DMS153 treated with DMSO at 0.1 percent for 48 hours (cell line): ENCODE measurements at regions not wholly inside any gene's neighbourhood (a gene's known extent, or its start where the extent isn't known, plus 50 kb on each side); places are given as distances from the start of the nearest gene placed in this dataset.
"Not testable (repeated sequence)": the region's sequence is repeated elsewhere in the genome, so short reads cannot be mapped to it uniquely, and the experiment has no call there.

Experiments
- DNase-seq: peaks from one replicate; lab custom pipeline; 2025; ENCODE audit not compliant: unreplicated experiment; lab: John Stamatoyannopoulos, UW

GRCh38 chr15:69552057-69552815 lies 99.6 kb downstream of the RPLP1 start:
- DNase-seq: no peak

- DNase-seq: no peak
Observed at GRCh38 chr15:69553686-69554085, 101.1 kb downstream of the RPLP1 start.

DNA sequence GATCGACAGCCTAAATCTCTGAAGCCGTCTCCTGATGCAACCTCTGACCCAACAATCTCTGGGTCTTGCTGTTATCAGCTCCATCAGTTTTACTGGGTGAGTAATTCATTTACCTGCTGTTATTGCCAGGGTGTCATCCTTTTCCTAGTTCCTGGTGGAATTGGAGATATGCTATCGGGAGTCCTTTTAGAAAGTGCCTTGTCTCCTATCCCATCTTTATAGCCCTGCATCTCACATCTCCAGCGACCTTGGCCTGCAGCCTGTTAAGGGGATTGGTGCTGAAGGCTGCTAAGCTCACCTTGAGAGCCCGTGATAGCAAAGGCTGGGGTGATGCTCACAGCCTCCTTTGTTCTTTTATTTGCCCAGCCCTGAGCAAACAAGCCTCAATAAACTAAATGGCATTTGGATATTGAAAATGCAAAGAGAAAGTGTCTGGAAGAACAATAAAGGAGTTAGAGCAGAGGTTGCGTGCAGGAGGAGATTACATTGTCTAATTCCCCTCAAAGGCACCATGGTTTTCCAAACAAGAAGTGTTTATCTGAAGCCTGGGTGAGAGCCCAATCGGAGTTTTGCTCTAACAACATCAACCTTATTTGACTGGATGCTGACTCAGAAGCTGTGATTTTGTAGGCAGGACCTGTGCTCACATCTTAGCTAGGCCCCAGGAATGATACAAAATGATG lies 101.8 kb downstream of the RPLP1 start:
- DNase-seq: peak; percentile 67

DNA sequence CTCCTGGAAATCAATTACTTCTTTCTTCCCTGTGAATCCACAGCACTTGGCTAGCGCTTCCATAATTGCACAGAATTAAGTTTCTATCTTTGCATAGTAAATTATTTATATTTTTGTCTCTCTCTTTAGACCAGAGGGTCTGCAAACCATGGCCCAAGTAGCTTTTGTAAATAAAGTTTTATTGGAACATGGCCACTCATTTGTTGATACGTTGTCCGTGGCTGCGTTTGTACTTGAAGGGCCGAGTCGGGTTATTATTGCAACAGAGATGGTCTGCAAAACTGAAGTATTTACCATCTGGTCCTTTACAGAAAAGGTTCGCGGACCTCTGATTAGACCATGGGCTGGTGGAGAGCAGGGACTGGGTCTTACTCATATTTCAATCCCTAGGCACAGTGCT lies 102.5 kb downstream of the RPLP1 start:
- DNase-seq: no peak

DNA sequence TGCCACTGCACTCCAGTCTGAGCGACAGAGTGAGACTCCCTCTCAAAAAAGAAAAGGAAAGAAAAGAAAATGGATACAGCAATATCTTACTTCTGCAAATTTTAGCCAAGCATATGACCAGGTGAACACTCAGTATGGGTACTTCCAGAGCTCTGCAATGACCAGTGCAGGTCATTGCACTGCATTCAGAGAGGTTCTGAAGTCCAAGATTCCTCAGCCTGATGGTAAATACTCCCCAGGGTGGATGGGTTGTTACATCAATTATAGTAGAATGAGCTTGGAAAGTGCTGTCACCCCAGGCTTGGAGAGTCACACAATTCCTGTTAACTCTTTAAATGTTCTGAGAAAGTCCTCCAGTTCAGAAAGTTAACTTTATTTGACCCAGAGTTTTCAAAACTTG lies 103.7 kb downstream of the RPLP1 start:
- DNase-seq: no peak

- DNase-seq: no peak
Observed at GRCh38 chr15:69557020-69557706, 104.5 kb downstream of the RPLP1 start.

DNA sequence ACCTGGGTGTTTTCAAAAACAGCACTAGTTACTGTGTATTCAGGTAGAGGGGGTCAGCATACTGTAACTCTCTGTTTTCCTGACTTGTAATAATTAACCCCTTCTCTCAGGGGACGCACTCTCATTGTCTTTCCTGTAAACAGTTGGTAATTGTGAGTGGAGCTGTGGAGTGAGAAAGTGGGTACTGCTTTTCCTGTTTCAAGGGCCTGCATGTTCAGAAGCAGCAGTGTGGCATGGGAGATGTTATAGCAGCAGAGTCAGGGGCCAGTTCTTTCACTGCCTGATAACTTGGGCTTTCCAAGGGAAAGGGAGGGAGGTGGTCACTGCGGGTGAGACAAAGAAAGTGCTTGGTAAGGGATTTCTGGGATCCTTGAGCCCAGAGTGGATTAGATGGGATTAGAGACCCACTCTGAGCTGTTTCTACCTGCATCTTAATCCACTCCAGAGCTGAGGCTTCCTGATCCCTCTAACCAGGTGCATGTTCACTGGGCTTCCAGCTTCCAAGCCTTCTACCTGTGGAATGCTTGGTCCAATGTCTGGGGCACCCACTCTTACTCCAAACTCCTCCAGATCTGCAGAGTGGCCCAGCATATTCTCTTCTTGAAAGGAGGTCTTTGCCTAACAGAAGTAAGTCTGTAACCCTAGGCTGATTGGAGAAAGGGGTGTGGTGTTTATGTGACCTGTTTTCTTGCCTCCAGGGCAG lies 105.2 kb downstream of the RPLP1 start:
- no peak for DNase-seq

DNA sequence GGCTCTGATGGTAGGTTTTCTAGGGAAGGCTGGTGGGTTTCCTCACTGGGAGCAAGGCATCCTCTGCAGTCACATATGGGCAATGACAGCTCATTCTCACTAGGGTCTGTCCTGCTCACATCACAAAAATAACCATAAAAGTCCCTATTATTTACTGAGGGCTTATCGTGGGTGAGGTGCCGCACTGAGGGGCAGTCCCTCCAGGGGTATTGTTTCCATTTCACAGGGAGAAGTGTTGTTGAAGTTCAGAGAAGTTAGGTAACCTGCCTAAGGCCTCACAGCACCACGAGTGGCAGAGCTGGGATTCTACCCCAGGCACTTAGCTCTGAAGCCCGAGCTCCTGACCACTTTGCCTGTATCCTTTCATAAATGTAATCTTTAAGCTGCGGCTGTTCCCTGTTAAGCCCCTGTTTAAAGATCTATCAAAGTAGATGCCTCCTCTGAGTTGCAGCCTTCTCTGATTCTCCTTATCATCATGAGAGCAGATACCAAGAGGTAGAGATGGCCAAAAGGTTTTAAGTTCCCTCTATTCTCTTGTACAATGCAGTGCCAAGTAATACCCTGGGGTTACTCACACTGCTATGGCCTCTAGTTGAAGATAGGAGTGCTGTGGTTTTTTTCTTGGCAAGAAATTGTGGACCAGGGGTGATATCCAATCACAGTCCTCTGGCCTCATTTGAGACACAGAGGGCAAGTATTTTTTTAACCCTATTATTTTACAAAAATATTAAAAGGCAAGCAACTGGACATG lies 107.0 kb downstream of the RPLP1 start:
- no peak for DNase-seq

GRCh38 chr15:69561071-69561784 lies 108.6 kb downstream of the RPLP1 start:
- DNase-seq: no peak

GRCh38 chr15:69562116-69562515 lies 109.5 kb downstream of the RPLP1 start:
- DNase-seq: no peak

- DNase-seq: no peak
Observed at GRCh38 chr15:69562564-69562963, 109.9 kb downstream of the RPLP1 start.

DNA sequence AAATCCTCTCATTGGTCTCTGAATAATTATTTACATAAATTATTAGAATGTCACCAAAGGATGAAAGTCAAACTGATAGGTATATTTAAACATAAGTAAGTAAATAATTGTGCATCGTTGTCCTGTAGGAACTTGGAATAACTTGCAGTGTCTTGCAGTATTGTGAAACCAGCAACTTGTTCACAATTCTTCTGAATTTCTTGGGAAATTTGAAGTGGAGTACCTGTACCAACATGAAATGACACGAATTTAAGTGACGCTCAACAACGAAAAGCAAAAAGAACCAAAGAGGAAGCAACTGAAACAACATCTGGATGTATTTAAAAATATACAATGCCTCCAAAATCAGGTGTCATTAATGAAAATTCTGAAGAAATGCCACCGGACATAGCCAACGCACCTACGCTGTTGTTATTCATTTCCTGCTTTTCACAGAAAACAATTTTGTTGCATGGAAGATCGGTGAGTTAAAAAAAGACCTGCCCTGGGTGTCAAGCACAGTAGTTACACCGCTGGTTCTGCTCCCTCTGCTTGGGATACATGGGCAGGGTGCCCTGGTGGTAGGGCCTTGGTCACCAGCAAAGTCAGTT lies 112.5 kb downstream of the RPLP1 start:
- DNase-seq: no peak

GRCh38 chr15:69567238-69567760 lies 114.7 kb downstream of the RPLP1 start:
- not testable (repeated sequence) for DNase-seq

GRCh38 chr15:69568173-69569009 lies 115.8 kb downstream of the RPLP1 start:
- DNase-seq: no peak

- DNase-seq: no peak
Observed at GRCh38 chr15:69570454-69570853, 117.8 kb downstream of the RPLP1 start.

DNA sequence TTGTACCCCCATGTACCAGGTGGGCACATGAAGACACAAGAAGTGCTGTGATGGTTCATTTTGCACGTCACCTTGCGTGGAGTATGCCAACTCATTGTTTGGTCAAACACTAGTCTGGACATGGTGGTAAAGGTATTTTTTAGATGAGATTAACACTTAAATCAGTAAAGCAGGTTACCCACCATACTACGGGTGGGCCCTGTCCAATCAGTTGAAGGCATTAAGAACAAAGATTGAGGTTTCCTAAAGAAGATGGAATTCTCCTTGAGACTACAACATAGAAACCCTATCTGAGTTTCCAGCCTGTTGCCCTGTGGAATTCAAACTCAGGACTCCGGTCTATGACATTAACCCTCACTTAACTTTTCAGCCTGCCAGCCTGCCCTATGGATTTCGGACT lies 118.4 kb downstream of the RPLP1 start:
- DNase-seq: no peak

DNA sequence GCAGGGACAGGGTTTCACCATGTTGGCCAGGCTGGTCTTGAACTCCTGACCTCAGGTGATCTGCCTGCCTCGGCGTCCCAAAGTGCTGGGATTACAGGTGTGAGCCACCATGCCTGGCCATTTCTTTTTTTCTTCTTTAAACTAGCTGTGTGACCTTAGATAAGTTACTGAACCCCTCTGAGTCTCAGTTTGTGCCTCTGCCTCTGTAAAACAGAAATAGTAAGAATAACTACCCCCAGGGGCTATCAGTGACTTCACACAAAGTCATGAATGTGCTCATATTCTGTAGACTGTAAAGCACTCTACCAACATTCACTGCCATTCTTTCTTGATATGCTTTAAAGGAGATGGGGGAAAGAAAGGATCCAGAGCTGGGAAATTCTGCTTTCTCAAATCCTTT lies 120.7 kb downstream of the RPLP1 start:
- DNase-seq: not testable (repeated sequence)

DNA sequence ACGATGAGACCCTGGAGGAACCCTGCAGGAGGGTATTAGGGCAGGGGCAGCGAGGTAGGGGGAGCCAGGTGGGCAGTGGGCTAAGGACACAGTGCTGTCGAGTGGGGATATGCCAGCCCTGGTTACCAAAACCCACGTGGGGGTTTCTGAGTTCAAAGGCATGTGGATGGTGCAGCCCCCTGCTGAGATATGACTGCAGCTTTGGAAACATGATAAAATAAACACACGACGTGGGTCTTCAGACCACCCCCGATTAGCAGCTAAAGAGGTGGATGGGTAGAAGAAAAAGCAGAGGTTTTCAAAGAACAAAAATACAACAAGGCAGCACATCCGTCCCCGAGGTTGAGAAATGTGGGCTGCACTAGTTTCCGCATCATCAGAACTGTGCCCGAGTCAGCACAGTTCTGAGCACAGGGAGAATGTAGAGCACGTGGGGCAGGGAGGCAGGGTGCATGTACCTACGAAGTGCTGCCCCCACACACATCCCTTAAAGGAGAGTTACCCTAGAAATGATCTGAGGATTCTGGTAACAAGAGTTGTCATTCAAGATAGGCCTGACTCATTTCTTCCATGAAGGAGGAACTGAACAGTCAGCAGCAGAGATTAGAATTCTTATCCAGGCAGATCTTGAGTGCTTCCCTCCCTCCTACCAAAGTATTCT lies 121.3 kb downstream of the RPLP1 start:
- no peak for DNase-seq
